ENCODE measurements at regions not wholly inside any gene's neighbourhood (a gene's known extent, or its start where the extent isn't known, plus 50 kb on each side); places are given as distances from the start of the nearest gene placed in this dataset.

GRCh38 chr5:133750356-133750755, 138.0 kb upstream of the FSTL4 start:
- H3K79me1 ChIP-seq (ENCODE audit: low read depth, low read length), result no peaks in the 10 kb centered on the region
- TF ChIP-seq, protein P1, sequence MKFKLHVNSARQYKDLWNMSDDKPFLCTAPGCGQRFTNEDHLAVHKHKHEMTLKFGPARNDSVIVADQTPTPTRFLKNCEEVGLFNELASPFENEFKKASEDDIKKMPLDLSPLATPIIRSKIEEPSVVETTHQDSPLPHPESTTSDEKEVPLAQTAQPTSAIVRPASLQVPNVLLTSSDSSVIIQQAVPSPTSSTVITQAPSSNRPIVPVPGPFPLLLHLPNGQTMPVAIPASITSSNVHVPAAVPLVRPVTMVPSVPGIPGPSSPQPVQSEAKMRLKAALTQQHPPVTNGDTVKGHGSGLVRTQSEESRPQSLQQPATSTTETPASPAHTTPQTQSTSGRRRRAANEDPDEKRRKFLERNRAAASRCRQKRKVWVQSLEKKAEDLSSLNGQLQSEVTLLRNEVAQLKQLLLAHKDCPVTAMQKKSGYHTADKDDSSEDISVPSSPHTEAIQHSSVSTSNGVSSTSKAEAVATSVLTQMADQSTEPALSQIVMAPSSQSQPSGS (IDR thresholded peaks at IDR 0.05; ENCODE audit: low read length), result no peak
- TF ChIP-seq, protein P2, sequence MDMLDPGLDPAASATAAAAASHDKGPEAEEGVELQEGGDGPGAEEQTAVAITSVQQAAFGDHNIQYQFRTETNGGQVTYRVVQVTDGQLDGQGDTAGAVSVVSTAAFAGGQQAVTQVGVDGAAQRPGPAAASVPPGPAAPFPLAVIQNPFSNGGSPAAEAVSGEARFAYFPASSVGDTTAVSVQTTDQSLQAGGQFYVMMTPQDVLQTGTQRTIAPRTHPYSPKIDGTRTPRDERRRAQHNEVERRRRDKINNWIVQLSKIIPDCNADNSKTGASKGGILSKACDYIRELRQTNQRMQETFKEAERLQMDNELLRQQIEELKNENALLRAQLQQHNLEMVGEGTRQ (IDR thresholded peaks at IDR 0.05; ENCODE audit: low read length), result no peak
- TF ChIP-seq NANOG (IDR thresholded peaks at IDR 0.05; ENCODE audit: insufficient read depth, low read depth, low read length, poor library complexity, severe bottlenecking) (no peak), RXRA (IDR thresholded peaks at IDR 0.05; ENCODE audit: insufficient read depth, low read depth, low read length) (no peak), BCL11A (IDR thresholded peaks at IDR 0.05; ENCODE audit: low read depth in 2 of 2, low read length in 2 of 2) (no peak), JUND (IDR thresholded peaks at IDR 0.05; ENCODE audit: low read length) (no peak), SIX5 (IDR thresholded peaks at IDR 0.05; ENCODE audit: low read depth, low read length) (no peak), GTF2F1 (IDR thresholded peaks at IDR 0.05; ENCODE audit: borderline replicate concordance, low read depth, low read length) (no peak), RAD21 (IDR thresholded peaks at IDR 0.05 in 1 of 2, conservative IDR thresholded peaks at IDR 0.05 in 1 of 2; ENCODE audit: low read depth in 2 of 2, low read length in 2 of 2) (no peak), CHD2 (IDR thresholded peaks at IDR 0.05; ENCODE audit: low read length) (no peak), ZNF274 (IDR thresholded peaks at IDR 0.05; ENCODE audit: borderline replicate concordance, extremely low read depth, low read length) (no peak)

More at GRCh38 chr5:133750356-133750755, 138.0 kb upstream of the FSTL4 start:
- no peaks in the 10 kb centered on the region for H4K20me1 ChIP-seq (replicated peaks in 1 of 2; ENCODE audit: control insufficient read depth in 1 of 2, insufficient read depth in 2 of 2, low read length in 2 of 2)
- H3K4ac ChIP-seq (replicated peaks; ENCODE audit: insufficient read length, low read depth, low read length), result no peak overlapping the region
- H3K4me3 ChIP-seq (ENCODE audit: extremely low read depth in 1 of 4, insufficient read depth in 2 of 4, low read depth in 3 of 4, low read length in 4 of 4), result no peak overlapping the region
- H2BK12ac ChIP-seq (ENCODE audit: low read depth, low read length), result no peak overlapping the region
- DNase-seq (ENCODE audit: low read depth in 1 of 2, low spot score in 2 of 2) (no peak), FAIRE-seq (no peak)
- H3K18ac ChIP-seq (ENCODE audit: extremely low read depth, low read length), result no peak overlapping the region
- no peak overlapping the region for H2BK15ac ChIP-seq (ENCODE audit: low read length)
- H3K9ac ChIP-seq (replicated peaks in 1 of 4; ENCODE audit: extremely low read depth in 1 of 4, low read depth in 3 of 4, low read length in 3 of 4), result no peak overlapping the region
- no peak overlapping the region for H4K5ac ChIP-seq (ENCODE audit: insufficient read length, low read depth, low read length)
- no peak overlapping the region for H2AFZ ChIP-seq (ENCODE audit: low read length)
- CTCF ChIA-PET (ENCODE audit: partially characterized antibody), result interaction anchor here (1.2 kb wide), 1 partner anchor 157 kb away, joined by 3 read pairs; no protein-coding TSS in a partner anchor
- H3K4me1 ChIP-seq (replicated peaks in 1 of 4; ENCODE audit: control insufficient read depth in 3 of 4, insufficient read depth in 4 of 4, low read length in 3 of 4), result no peaks in the 10 kb centered on the region
- H4K8ac ChIP-seq (ENCODE audit: extremely low read depth, insufficient read depth, low read length), result no peak overlapping the region
- POLR2A ChIA-PET (ENCODE audit: partially characterized antibody), result no interaction called here
- H3K23me2 ChIP-seq (ENCODE audit: low read depth, low read length), result no peaks in the 10 kb centered on the region
- no peak overlapping the region for H4K91ac ChIP-seq (replicated peaks; ENCODE audit: insufficient read length, low read length)
- no peak overlapping the region for H2AK5ac ChIP-seq (ENCODE audit: low read depth, low read length)
- H3K14ac ChIP-seq (ENCODE audit: insufficient read length), result no peak overlapping the region
- H2BK120ac ChIP-seq (replicated peaks; ENCODE audit: low read depth, low read length), result no peak overlapping the region
- H3K36me3 ChIP-seq (ENCODE audit: control insufficient read depth in 2 of 4, insufficient read depth in 4 of 4, low read length in 3 of 4), result no peaks in the 10 kb centered on the region
- no peak overlapping the region for H3K23ac ChIP-seq (ENCODE audit: insufficient read length)
- peaks cover 0 to 3% of the 10 kb centered on the region in 2 experiments; a peak in 2 of 4 replicates for H3K9me3 ChIP-seq (ENCODE audit: insufficient read depth in 2 of 2, low read depth in 1 of 2, low read length in 1 of 2)
- H3K27me3 ChIP-seq (replicated peaks in 1 of 4; ENCODE audit: control insufficient read depth in 3 of 4, extremely low read depth in 1 of 4, insufficient read depth in 3 of 4, low read length in 3 of 4), result peaks cover 0 to 3% (median 0%) of the 10 kb centered on the region in 4 experiments; a peak in 2 of 7 replicates
- H3K79me2 ChIP-seq (ENCODE audit: control insufficient read depth in 1 of 2, insufficient read depth in 2 of 2, low read length in 2 of 2), result no peaks in the 10 kb centered on the region
- no peak overlapping the region for H2BK20ac ChIP-seq (ENCODE audit: low read length)
- 91% methylated on average over 9 of the region's 9 CpGs; no CpG with 5 or more reads in 1 of the 2 experiments for whole genome bisulfite sequencing, 2 experiments (ENCODE audit: extremely low coverage in 1 of 2, insufficient coverage in 1 of 2, insufficient read length in 1 of 2, insufficient replicate concordance in 2 of 2, low coverage in 1 of 2, low lambda C conversion rate in 2 of 2, missing lambda C conversion rate in 1 of 2)
- no peak overlapping the region for H3K27ac ChIP-seq (ENCODE audit: low read depth, low read length)
- no peak overlapping the region for H3K56ac ChIP-seq (replicated peaks; ENCODE audit: insufficient read length, low read depth, low read length)
- H2BK5ac ChIP-seq (ENCODE audit: low read depth, low read length), result no peak overlapping the region
- H3K4me2 ChIP-seq (ENCODE audit: insufficient read depth in 1 of 2, low read depth in 2 of 2, low read length in 2 of 2), result no peak overlapping the region
